SK-N-DZ (cell line): ENCODE measurements at regions not wholly inside any gene's neighbourhood (a gene's known extent, or its start where the extent isn't known, plus 50 kb on each side); places are given as distances from the start of the nearest gene placed in this dataset.

ENCODE experiments used
- DNase-seq: peaks from one replicate; pipeline ENCODE4 v3.0.0-alpha.2; 2015; ENCODE audit warnings: low spot score

DNA sequence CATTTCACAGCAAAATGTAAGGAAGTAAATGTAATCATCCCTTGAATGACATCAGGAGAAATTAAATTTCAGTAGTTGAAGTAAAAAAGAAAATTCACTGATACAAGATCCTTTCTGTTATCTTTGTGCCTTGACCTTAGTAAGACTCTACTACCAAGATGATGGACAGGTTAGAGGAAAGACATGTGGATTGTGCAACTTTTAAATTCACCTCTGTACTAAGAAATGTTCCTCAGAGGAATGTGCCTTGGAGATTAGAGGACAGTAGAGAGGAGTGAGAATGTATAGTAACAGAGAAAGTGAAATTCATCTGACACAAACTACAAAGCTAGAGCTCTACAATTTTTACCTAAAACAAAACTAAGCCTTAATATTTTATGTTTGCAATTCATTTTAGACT, 375.3 kb downstream of the PLOD2 start:
- DNase-seq, result peak; percentile 18

DNA sequence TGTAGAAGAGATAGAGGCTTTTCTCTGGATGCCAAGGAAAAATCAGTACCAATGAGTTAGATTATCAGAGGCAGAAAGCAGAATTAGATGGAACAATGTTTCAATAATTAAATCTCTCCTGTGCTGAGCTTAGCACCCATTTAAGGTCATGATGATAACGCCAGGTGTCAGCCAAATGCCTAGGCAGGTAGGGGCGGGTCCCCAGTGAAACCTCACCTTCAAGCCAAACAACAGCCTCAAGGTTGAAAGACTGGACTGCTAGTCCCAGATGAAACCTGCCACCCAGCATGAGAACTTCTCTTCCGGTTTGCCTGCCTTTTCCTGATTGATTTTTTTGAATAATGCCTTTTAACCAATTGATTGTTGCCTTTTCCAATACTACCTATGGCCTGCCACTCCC, 363.0 kb downstream of the PLOD2 start:
- no peak for DNase-seq

GRCh38 chr3:145798696-145799537, 362.1 kb downstream of the PLOD2 start:
- DNase-seq, result no peak

DNA sequence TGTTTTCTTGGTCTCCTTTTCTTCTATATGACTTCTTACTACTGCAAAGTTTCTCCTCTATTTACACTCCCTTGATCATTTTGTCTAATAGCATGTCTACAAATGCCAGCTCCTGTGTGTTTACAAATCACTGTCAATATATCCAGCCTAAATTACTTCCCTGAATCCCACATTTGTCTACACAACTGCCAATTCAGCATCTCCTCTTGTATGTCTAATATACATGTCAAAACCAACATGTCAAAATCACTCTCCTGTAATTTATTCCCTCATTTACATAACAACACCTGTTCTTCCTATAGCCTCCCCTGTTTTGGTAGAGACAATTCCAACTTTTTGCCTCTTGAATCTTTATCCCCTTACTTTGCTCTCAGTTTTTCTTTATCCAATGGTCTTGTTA, 359.3 kb downstream of the PLOD2 start:
- DNase-seq, result no peak

- DNase-seq, result peak; percentile 62
Observed at GRCh38 chr3:145807990-145808389, 353.0 kb downstream of the PLOD2 start.

- no peak for DNase-seq
Observed at GRCh38 chr3:145812391-145812790, 348.6 kb downstream of the PLOD2 start.

DNA sequence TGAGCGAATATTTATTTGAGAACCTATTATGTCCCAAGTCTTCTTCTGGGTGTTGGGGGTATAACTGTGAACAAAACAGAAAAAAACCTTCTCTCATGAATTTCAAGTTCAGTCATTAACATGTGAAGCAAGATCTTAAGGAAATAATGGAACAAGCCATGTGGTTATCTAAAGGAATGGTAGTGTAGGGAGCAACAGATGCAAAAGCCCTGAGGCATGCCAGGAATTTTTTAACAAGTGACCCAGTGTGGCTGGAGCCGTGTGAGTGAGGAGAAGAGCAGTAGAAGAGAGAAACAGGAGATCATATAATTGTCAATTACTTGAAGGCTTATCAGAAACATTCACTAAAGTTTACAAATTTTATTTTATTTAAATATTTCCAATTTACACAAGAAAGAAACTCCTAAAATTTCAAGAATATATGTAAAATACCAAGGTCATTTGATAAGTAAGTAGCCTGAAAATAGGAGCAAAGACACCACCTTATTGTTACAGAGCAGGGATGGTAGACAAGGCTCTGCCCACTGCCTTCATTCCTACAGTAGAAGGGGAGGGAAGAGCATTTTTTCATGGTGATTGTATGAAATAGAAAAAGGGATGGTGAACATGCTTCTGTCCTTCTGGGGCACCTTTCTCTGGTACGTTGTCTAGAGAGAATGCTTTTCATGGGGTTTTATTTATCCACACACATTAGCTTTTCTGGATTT, 345.1 kb downstream of the PLOD2 start:
- no peak for DNase-seq

DNA sequence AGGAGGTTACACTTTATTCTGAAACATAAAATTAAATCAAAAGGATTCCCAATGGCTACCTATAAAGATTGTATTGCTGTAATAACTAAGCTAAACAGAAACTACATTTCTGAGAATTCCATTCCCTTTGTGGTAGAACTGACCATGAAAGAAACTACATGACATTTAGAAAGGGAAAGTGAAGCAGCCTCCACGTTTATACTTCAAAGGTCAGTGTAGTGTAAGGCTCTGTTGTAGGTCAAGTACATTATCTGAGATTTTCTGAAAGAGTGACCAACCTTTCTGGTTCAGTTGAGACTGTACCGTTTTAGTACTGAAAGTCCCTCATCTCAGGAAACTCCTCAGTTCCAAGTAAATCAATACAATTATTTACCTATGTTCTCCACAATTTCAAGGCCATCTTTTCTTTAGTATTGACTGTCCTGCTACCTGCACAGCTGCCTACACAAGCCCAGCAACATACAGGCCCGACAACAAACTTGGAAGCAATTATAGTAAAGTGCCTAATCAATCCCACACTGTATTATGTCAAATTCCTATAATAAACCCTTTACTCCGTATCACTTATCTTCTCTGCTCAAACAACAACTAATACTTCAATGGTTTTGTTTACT, 343.0 kb downstream of the PLOD2 start:
- no peak for DNase-seq

- no peak for DNase-seq
Observed at GRCh38 chr3:145820170-145820569, 340.8 kb downstream of the PLOD2 start.

DNA sequence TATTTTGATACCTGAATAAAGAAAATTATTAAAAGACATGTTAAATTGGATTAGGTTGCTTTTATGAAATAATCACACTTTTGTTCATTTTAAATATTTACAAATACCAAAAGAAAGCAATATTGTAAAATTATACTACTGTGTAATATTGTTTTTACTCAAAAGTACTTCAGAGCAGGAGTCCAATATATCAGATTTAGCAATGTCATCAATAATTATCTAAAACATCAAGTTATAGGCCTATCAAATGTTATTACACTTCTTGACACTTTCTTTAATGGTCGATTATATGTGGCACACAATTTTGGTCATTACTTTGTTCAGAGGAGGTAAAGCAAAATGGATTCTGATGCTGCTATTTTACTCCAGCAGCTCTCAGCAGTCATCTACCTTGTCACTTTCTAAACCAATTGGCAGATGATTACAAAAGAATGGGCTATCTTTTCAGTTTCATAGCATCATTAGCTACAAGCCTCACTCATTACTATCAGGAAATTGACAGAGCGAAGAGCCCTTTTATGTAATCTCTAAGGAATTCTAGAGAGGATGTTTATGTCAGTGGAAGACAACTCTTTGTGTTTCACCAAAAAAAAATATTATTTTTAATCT, 318.6 kb downstream of the PLOD2 start:
- DNase-seq, result no peak

GRCh38 chr3:145843561-145843960, 317.4 kb downstream of the PLOD2 start:
- DNase-seq, result no peak

DNA sequence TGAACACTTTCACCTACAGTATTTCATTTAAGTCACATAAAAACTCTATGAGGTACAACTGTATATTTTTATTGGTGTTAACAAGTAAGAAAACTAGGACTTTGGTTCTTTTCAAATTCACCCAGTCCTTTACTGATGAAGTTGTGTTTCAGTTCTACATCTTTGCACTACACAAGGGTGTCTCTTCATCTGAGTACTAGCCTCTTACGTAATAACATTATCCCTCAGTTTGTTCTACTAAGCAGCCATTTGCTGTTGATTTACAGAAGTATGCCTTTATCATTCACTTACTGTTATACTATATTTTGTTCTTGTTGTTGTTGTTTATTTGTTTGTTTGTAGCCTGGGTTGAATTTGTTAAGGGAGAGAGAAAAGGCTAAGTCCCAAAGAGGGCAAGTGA, 311.9 kb downstream of the PLOD2 start:
- DNase-seq, result no peak

GRCh38 chr3:145854499-145854898, 306.5 kb downstream of the PLOD2 start:
- DNase-seq, result no peak

DNA sequence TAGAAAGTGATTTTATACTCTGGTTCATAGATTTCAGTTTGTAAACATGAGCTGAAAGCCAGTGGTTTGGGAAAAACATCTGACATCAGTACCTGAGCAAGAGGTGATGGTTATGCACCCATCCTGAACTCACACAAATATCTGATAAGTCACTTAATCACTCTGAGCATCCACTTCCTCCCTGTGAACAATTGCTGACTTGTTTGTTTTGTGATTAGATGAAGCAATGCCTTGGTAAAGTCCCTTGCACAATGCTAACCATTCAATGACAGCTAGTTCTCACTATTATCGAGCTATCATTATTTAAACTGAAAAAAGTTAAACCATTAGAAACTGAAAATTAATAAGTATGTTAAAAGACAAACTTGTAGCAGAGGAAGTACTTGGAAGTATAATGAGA, 303.0 kb downstream of the PLOD2 start:
- no peak for DNase-seq

- DNase-seq, result no peak
Observed at GRCh38 chr3:145864336-145864735, 296.6 kb downstream of the PLOD2 start.

GRCh38 chr3:145865399-145866018, 295.5 kb downstream of the PLOD2 start:
- no peak for DNase-seq

DNA sequence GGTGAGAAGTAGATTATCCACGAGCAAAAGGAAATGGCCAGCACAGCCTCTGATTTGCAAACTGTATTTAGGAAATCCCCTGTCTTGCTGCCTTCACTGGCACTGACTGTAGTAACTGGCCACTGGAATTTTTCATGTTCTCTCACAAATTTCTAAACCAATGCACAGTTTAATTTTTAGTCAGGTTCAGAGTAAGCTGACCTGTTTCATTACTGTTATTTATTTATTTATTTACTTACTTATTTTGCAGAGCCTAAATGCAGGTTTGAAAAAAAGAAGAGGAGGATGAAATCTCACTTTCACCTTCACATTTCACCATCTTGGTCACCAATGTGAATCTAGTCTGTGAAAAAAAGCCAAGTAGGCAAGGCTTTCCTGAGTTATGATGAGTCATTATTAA, 291.0 kb downstream of the PLOD2 start:
- no peak for DNase-seq

- DNase-seq, result no peak
Observed at GRCh38 chr3:145882436-145882835, 278.5 kb downstream of the PLOD2 start.

GRCh38 chr3:145889730-145890129, 271.3 kb downstream of the PLOD2 start:
- DNase-seq, result no peak

DNA sequence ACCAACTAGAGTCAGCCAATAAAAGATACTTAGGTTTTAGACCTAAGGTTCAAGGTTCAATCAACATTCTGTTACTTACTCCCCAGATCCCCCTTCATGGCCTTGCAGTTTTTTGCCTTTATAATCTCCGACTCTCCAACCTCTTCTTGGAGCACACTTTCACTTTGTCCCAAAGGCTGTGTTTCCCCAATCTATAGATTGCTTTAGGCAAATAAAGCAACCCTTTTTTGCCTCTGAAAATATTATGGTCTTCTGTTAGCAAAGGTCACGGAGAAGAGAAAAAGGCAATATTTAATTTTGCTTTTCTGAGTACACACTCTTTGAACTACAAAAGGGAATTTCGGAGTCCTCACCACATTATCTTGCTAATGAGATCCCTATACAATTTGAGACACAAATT, 268.1 kb downstream of the PLOD2 start:
- DNase-seq, result no peak

- DNase-seq, result no peak
Observed at GRCh38 chr3:145893331-145893730, 267.7 kb downstream of the PLOD2 start.

DNA sequence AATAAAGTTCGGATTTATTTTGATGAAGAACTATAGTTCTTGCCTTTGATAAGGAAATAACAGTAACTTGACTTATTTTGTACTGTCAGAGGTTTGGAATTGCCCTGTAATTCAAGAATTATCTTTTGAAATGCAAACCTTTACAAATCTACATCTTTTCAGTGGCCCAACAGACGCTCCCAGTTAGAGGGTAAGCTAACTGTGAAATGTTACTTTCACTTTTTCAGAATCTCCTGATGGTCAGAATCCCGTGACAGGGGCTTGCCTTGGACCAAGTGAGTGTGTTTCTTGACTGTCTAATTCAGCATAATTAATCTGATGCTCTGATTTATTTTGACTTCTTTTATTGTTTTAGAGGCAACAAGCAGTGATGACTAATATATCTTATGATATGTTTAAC, 262.5 kb downstream of the PLOD2 start:
- DNase-seq, result no peak
